H9 (cell line): ENCODE measurements at regions not wholly inside any gene's neighbourhood (a gene's known extent, or its start where the extent isn't known, plus 50 kb on each side); places are given as distances from the start of the nearest gene placed in this dataset.

Experiments
- DNase-seq: peaks from one replicate; pipeline ENCODE4 v3.0.0-alpha.2; 2017
- H2AFZ ChIP-seq: one replicate; pipeline ENCODE4 v1.6.1; 2013; ENCODE audit warnings: mild to moderate bottlenecking, low read length, control low read depth, moderate library complexity
- H2AK5ac ChIP-seq: 2 replicates; pipeline ENCODE4 v1.6.1; 2013; ENCODE audit warnings: low read length, control low read depth, mixed read lengths; ENCODE audit not compliant: insufficient read length
- H2BK120ac ChIP-seq: one replicate; pipeline ENCODE4 v1.6.1; 2013; ENCODE audit warnings: low read depth, mild to moderate bottlenecking, low read length, control low read depth, inconsistent platforms; ENCODE audit not compliant: poor library complexity, severe bottlenecking
- H2BK12ac ChIP-seq: 2 replicates; pipeline ENCODE4 v1.6.1; 2013; ENCODE audit warnings: low read length, control low read depth, mixed read lengths, low read depth; ENCODE audit not compliant: insufficient read length
- H2BK15ac ChIP-seq: 2 replicates; pipeline ENCODE4 v1.6.1; 2013; ENCODE audit warnings: low read depth, low read length, control low read depth
- H2BK20ac ChIP-seq: one replicate; pipeline ENCODE4 v1.6.1; 2013; ENCODE audit warnings: low read depth, mild to moderate bottlenecking, low read length, control low read depth, inconsistent platforms; ENCODE audit not compliant: poor library complexity, severe bottlenecking
- H2BK5ac ChIP-seq: 2 replicates; pipeline ENCODE4 v1.6.1; 2013; ENCODE audit warnings: low read length, control low read depth, mixed read lengths; ENCODE audit not compliant: insufficient read length
- H3K14ac ChIP-seq: 2 replicates; pipeline ENCODE4 v1.6.1; 2013; ENCODE audit warnings: low read length, control low read depth; ENCODE audit not compliant: insufficient read depth
- H3K18ac ChIP-seq: 2 replicates; pipeline ENCODE4 v1.6.1; 2013; ENCODE audit warnings: low read depth, mild to moderate bottlenecking, mixed read lengths, low read length, control low read depth; ENCODE audit not compliant: insufficient read length
- H3K23ac ChIP-seq: 2 replicates; pipeline ENCODE4 v1.6.1; 2013; ENCODE audit warnings: low read length, control low read depth, mixed read lengths, low read depth; ENCODE audit not compliant: insufficient read length
- H3K23me2 ChIP-seq: 2 replicates; pipeline ENCODE4 v1.6.1; 2013; ENCODE audit warnings: low read depth, mild to moderate bottlenecking, mixed read lengths, low read length, control low read depth; ENCODE audit not compliant: insufficient read length, poor library complexity, severe bottlenecking
- H3K27ac ChIP-seq: 2 replicates; pipeline ENCODE4 v1.5.1; 2013; ENCODE audit warnings: low read length, control low read depth, mixed read lengths, low read depth; ENCODE audit not compliant: insufficient read length
- H3K27me3 ChIP-seq: 2 replicates; pipeline ENCODE4 v1.6.1; 2013; ENCODE audit warnings: low read length, control low read depth, inconsistent platforms; ENCODE audit not compliant: insufficient read depth
- H3K4ac ChIP-seq: 2 replicates; pipeline ENCODE4 v1.6.1; 2013; ENCODE audit warnings: low read depth, mild to moderate bottlenecking, control low read depth, inconsistent platforms, low read length, moderate library complexity
- H3K4me1 ChIP-seq: 2 replicates; pipeline ENCODE4 v1.6.1; 2013; ENCODE audit warnings: low read length, control low read depth, inconsistent platforms; ENCODE audit not compliant: insufficient read depth
- H3K4me2 ChIP-seq: 2 replicates; pipeline ENCODE4 v1.6.1; 2013; ENCODE audit warnings: low read length, control low read depth, mixed read lengths; ENCODE audit not compliant: insufficient read length, insufficient read depth
- H3K56ac ChIP-seq: 2 replicates; pipeline ENCODE4 v1.6.1; 2013; ENCODE audit warnings: low read depth, mild to moderate bottlenecking, mixed read lengths, low read length, control low read depth; ENCODE audit not compliant: insufficient read length
- H3K79me1 ChIP-seq: 2 replicates; pipeline ENCODE4 v1.6.1; 2013; ENCODE audit warnings: low read depth, mild to moderate bottlenecking, moderate library complexity, low read length, control low read depth, inconsistent platforms; ENCODE audit not compliant: insufficient read depth, poor library complexity, severe bottlenecking
- H3K79me2 ChIP-seq: 2 replicates; pipeline ENCODE4 v1.6.1; 2013; ENCODE audit warnings: low read length, control low read depth, inconsistent platforms; ENCODE audit not compliant: insufficient read depth
- H3K9ac ChIP-seq: 2 replicates; pipeline ENCODE4 v1.6.1; 2013; ENCODE audit warnings: low read length, control low read depth, mixed read lengths; ENCODE audit not compliant: insufficient read length; ENCODE audit errors: extremely low read depth
- H3K9me3 ChIP-seq: one replicate; pipeline ENCODE4 v1.6.1; 2013; ENCODE audit warnings: low read depth, low read length, inconsistent platforms; ENCODE audit not compliant: control insufficient read depth
- H3T11ph ChIP-seq: one replicate; pipeline ENCODE4 v1.6.1; 2013; ENCODE audit warnings: mild to moderate bottlenecking, low read length, control low read depth, inconsistent platforms
- H4K20me1 ChIP-seq: one replicate; pipeline ENCODE4 v1.6.1; 2013; ENCODE audit not compliant: control insufficient read depth, insufficient read length, insufficient read depth
- H4K5ac ChIP-seq: 2 replicates; pipeline ENCODE4 v1.6.1; 2013; ENCODE audit warnings: low read depth, mild to moderate bottlenecking, mixed read lengths, low read length, control low read depth; ENCODE audit not compliant: insufficient read length
- H4K8ac ChIP-seq: replicated peaks from 2 replicates; pipeline ENCODE4 v1.6.1; 2013; ENCODE audit warnings: low read length, control low read depth, mixed read lengths, low read depth; ENCODE audit not compliant: insufficient read length
- H4K91ac ChIP-seq: 2 replicates; pipeline ENCODE4 v1.6.1; 2013; ENCODE audit warnings: low read depth, mild to moderate bottlenecking, moderate library complexity, mixed read lengths, low read length, control low read depth; ENCODE audit not compliant: insufficient read length
- H3K27ac Mint-ChIP-seq, 3 experiments: 2 replicates in 2 of 3; 3 replicates in 1 of 3; pipeline ENCODE4 v1.8.0; 2020 to 2021; ENCODE audit warnings: mixed read lengths in 3 of 3, mild to moderate bottlenecking in 1 of 3, moderate library complexity in 1 of 3
- H3K27me3 Mint-ChIP-seq: 2 replicates; pipeline ENCODE4 v1.8.0; 2021; ENCODE audit warnings: low read depth, mild to moderate bottlenecking, moderate library complexity, mixed read lengths
- H3K36me3 Mint-ChIP-seq, 3 experiments: 2 replicates in 2 of 3; 3 replicates in 1 of 3; pipeline ENCODE4 v1.8.0; 2020 to 2021; ENCODE audit warnings: low read depth in 3 of 3, mixed read lengths in 3 of 3; ENCODE audit not compliant: insufficient read depth in 1 of 3
- H3K4me1 Mint-ChIP-seq, 2 experiments: 2 replicates each; pipeline ENCODE4 v1.8.0; 2020; ENCODE audit warnings: mixed read lengths in 2 of 2
- H3K4me3 Mint-ChIP-seq, 2 experiments: 2 replicates in 1 of 2; 3 replicates in 1 of 2; pipeline ENCODE4 v1.8.0; 2020 to 2021; ENCODE audit warnings: mild to moderate bottlenecking in 2 of 2, mixed read lengths in 2 of 2, moderate library complexity in 1 of 2
- H3K9me3 Mint-ChIP-seq, 2 experiments: 2 replicates in 1 of 2; 3 replicates in 1 of 2; pipeline ENCODE4 v1.8.0; 2020; ENCODE audit warnings: mild to moderate bottlenecking in 2 of 2, mixed read lengths in 2 of 2, moderate library complexity in 1 of 2
- CTCF ChIP-seq: fragments of 200-600 bp; sonication (generic); conservative IDR thresholded peaks from 3 replicates; pipeline ENCODE4 v1.8.0; 2021; ENCODE audit warnings: antibody characterized with exemption, mild to moderate bottlenecking
- WGBS: extraction: QIAGEN DNeasy Blood & Tissue Kit; methylation state at CpG from one replicate; pipeline ENCODE4 v1.1.7; 2013; ENCODE audit warnings: missing lambda C conversion rate, low lambda C conversion rate, mixed read lengths; ENCODE audit not compliant: insufficient read length; ENCODE audit errors: extremely low coverage; 5-methylcytosine and 5-hydroxymethylcytosine counted together

GRCh38 chr13:88063741-88064140 is 392.6 kb downstream of the SLITRK5 start:
- H3K9me3 ChIP-seq, result no peaks in the 10 kb centered on the region
- no peak overlapping the region for H3K27ac Mint-ChIP-seq

More at GRCh38 chr13:88063741-88064140, 392.6 kb downstream of the SLITRK5 start:
- Histone ChIP-seq H3K79me2 (no peaks in the 10 kb centered on the region), H3K18ac (no peak overlapping the region), H2BK120ac (no peak overlapping the region), H3K27me3 (no peaks in the 10 kb centered on the region), H3K23ac (no peak overlapping the region), H2BK15ac (no peak overlapping the region), H3K9ac (no peak overlapping the region), H3K56ac (no peak overlapping the region), H2AFZ (no peak overlapping the region), H3K27ac (no peak overlapping the region), H4K5ac (no peak overlapping the region), H3K4me1 (no peaks in the 10 kb centered on the region), H3K79me1 (no peaks in the 10 kb centered on the region), H3K4me2 (no peak overlapping the region), H4K91ac (no peak overlapping the region), H3K4ac (no peak overlapping the region), H2AK5ac (no peak overlapping the region), H3T11ph (no peak overlapping the region), H4K20me1 (no peaks in the 10 kb centered on the region), H2BK5ac (no peak overlapping the region), H3K23me2 (no peaks in the 10 kb centered on the region), H4K8ac (no peak overlapping the region), H2BK20ac (no peak overlapping the region), H2BK12ac (no peak overlapping the region), H3K14ac (no peak overlapping the region)
- H3K4me3 Mint-ChIP-seq, result no peak overlapping the region
- H3K27me3 Mint-ChIP-seq, result no peaks in the 10 kb centered on the region
- H3K4me1 Mint-ChIP-seq, result no peaks in the 10 kb centered on the region
- H3K36me3 Mint-ChIP-seq, result 0 out of 7 replicates have a peak, but pooled peaks cover 0 to 2% (median 0%) of the 10 kb centered on the region in 3 experiments
- no CpG with 5 or more reads among the region's 1 CpG for WGBS
- H3K9me3 Mint-ChIP-seq, result peaks cover 0 to 2% of the 10 kb centered on the region in 2 experiments; a peak in 2 of 5 replicates
- no peak for TF ChIP-seq CTCF
- no peak for DNase-seq
